ENCODE measurements at regions not wholly inside any gene's neighbourhood (a gene's known extent, or its start where the extent isn't known, plus 50 kb on each side); places are given as distances from the start of the nearest gene placed in this dataset.

- TF ChIP-seq EP300 (IDR thresholded peaks at IDR 0.05; ENCODE audit: borderline replicate concordance in 1 of 2, low read depth in 2 of 2, low read length in 2 of 2) (no peak), NRF1 (IDR thresholded peaks at IDR 0.05; ENCODE audit: low read depth, low read length) (no peak), POLR2A (IDR thresholded peaks at IDR 0.05; ENCODE audit: control extremely low read depth in 1 of 2, low read depth in 2 of 2, low read length in 2 of 2) (no peak), SUZ12 (IDR thresholded peaks at IDR 0.05; ENCODE audit: low read length) (no peak), CREB1 (IDR thresholded peaks at IDR 0.05) (no peak), YY1 (IDR thresholded peaks at IDR 0.05; ENCODE audit: low read depth, low read length) (no peak), MAFK (IDR thresholded peaks at IDR 0.05; ENCODE audit: low read depth, low read length) (no peak), POLR2AphosphoS5 (IDR thresholded peaks at IDR 0.05; ENCODE audit: low read depth, low read length) (no peak)
These were observed 185.9 kb downstream of the SMIM20 start for GRCh38 chr4:26099967-26100366.

Data from H1 (cell line).